AG04449 (cell line): ENCODE measurements at regions not wholly inside any gene's neighbourhood (a gene's known extent, or its start where the extent isn't known, plus 50 kb on each side); places are given as distances from the start of the nearest gene placed in this dataset.

Experiments
- CTCF ChIA-PET: fragments of 350-600 bp; formaldehyde crosslinking; extraction: SDS; loops from one replicate; lab custom pipeline; 2021; ENCODE audit warnings: antibody characterized with exemption; lab: Yijun Ruan, JAX
- POLR2A ChIA-PET: fragments of 400-600, 350-600 bp; formaldehyde crosslinking; extraction: SDS; loops from one replicate; lab custom pipeline; 2020; ENCODE audit warnings: antibody characterized with exemption, inconsistent platforms; lab: Yijun Ruan, JAX
- DNase-seq: peaks from one replicate; pipeline ENCODE4 v3.0.0-alpha.2; 2010; ENCODE audit warnings: low read depth, low spot score
- H3K4me3 ChIP-seq: 2 replicates; pipeline ENCODE4 v1.5.1; 2011; ENCODE audit warnings: low read depth, mild to moderate bottlenecking, control low read depth, low read length
- CTCF ChIP-seq: IDR thresholded peaks from one replicate; pipeline ENCODE4 v1.5.1; 2011; ENCODE audit warnings: mild to moderate bottlenecking, moderate library complexity, low read length, control low read depth, inconsistent platforms; ENCODE audit not compliant: insufficient read depth; ENCODE audit errors: missing control alignments

- CTCF ChIA-PET = interaction anchor here (1.0 kb wide), 1 partner anchor 11 kb away, joined by 4 read pairs; no protein-coding TSS in a partner anchor
- POLR2A ChIA-PET = interaction anchor here (1.2 kb wide), 1 partner anchor 536 kb away, joined by 3 read pairs; no protein-coding TSS in a partner anchor
- H3K4me3 ChIP-seq = no peak overlapping the region
- DNase-seq = no peak
- TF ChIP-seq CTCF = no peak
These were observed 62.6 kb upstream of the PHF21B start for GRCh38 chr22:45072322-45072903.

- POLR2A ChIA-PET = interaction anchor here (1.2 kb wide), 1 partner anchor 536 kb away, joined by 3 read pairs; no protein-coding TSS in a partner anchor
- no peak for TF ChIP-seq CTCF
- H3K4me3 ChIP-seq = no peak overlapping the region
- no peak for DNase-seq
- CTCF ChIA-PET = interaction anchor here (1.0 kb wide), 1 partner anchor 10 kb away, joined by 4 read pairs; no protein-coding TSS in a partner anchor
These were observed 63.3 kb upstream of the PHF21B start for GRCh38 chr22:45073064-45073463.

- no peak overlapping the region for H3K4me3 ChIP-seq
- ChIA-PET POLR2A (no interaction called here), CTCF (no interaction called here)
- TF ChIP-seq CTCF = no peak
- no peak for DNase-seq
These were observed 67.5 kb upstream of the PHF21B start for GRCh38 chr22:45077286-45077685.

- DNase-seq = no peak
- no peak for TF ChIP-seq CTCF
- ChIA-PET POLR2A (no interaction called here), CTCF (interaction anchor here (0.5 kb wide), 1 partner anchor 19 kb away, joined by 3 read pairs; no protein-coding TSS in a partner anchor)
- no peak overlapping the region for H3K4me3 ChIP-seq
These were observed 68.1 kb upstream of the PHF21B start for GRCh38 chr22:45077826-45078334.

GRCh38 chr22:45082795-45083194 lies 73.0 kb upstream of the PHF21B start:
- POLR2A ChIA-PET = no interaction called here
- CTCF ChIA-PET = interaction anchor here (1.1 to 5.9 kb wide), 4 partner anchors 10 to 107 kb away, joined by 3 to 43 read pairs (median 6); no protein-coding TSS in a partner anchor
- no peak for DNase-seq
- peak; percentile 33 for TF ChIP-seq CTCF
- H3K4me3 ChIP-seq = no peak overlapping the region

- ChIA-PET POLR2A (interaction anchor here (1.1 kb wide), 1 partner anchor 80 kb away, joined by 4 read pairs; the partner anchor contains the start of gene NUP50), CTCF (interaction anchor here (0.7 to 5.9 kb wide), 5 partner anchors 9 to 108 kb away, joined by 3 to 43 read pairs (median 4); no protein-coding TSS in a partner anchor)
- DNase-seq = no peak
- TF ChIP-seq CTCF = no peak
- no peak overlapping the region for H3K4me3 ChIP-seq
These were observed 74.0 kb upstream of the PHF21B start for GRCh38 chr22:45083659-45084305.
